GM12878 (cell line): ENCODE measurements at regions not wholly inside any gene's neighbourhood (a gene's known extent, or its start where the extent isn't known, plus 50 kb on each side); places are given as distances from the start of the nearest gene placed in this dataset.

Experiments
- ATAC-seq: fragments of 200-7000 bp; cut with Tn5 transposase; 3 replicates; pipeline ENCODE4 v1.9.1; 2020; ENCODE audit warnings: mild to moderate bottlenecking, moderate library complexity
- BruUV-seq: library from RNA; stranded (reverse); fragments of 400-500 nt; replicated peaks from 2 replicates; lab custom pipeline; 2021; lab: Mats Ljungman, UMichigan
- CTCF ChIA-PET: fragments of 300-600 bp; sonication (Branson Sonifier 250); formaldehyde crosslinking; extraction: SDS; loops from one replicate; lab custom pipeline; 2021; ENCODE audit warnings: inconsistent platforms; lab: Yijun Ruan, JAX
- POLR2A ChIA-PET: fragments of 350-600 bp; formaldehyde crosslinking; extraction: SDS; loops from one replicate; lab custom pipeline; 2021; ENCODE audit warnings: inconsistent platforms; lab: Charles Lee
- RAD21 ChIA-PET: fragments of 300-600 bp; sonication (Branson Sonifier 250); formaldehyde crosslinking; loops from one replicate; lab custom pipeline; 2023; ENCODE audit warnings: antibody characterized with exemption; ENCODE audit not compliant: unreplicated experiment; lab: Charles Lee
- SMC1A ChIA-PET: fragments of 300-600 bp; sonication (Branson Sonifier 250); formaldehyde crosslinking; loops from one replicate; lab custom pipeline; 2023; ENCODE audit not compliant: unreplicated experiment, uncharacterized antibody; lab: Charles Lee
- DNase-seq: peaks from one replicate; pipeline ENCODE4 v3.0.0-alpha.2; 2011; ENCODE audit warnings: low read depth, low spot score
- FAIRE-seq: peaks from 3 replicates; lab custom pipeline; 2011; peaks lifted over from hg19 to GRCh38; lab: Jason Lieb, UNC
- H2AFZ ChIP-seq: 2 replicates; pipeline ENCODE4 v1.6.0; 2011; ENCODE audit warnings: low read depth, low read length, control low read depth; ENCODE audit not compliant: control insufficient read depth
- H3K27ac ChIP-seq: 2 replicates; pipeline ENCODE4 v1.5.1; 2011; ENCODE audit warnings: control low read depth; ENCODE audit not compliant: control insufficient read depth, insufficient read depth
- H3K27me3 ChIP-seq, 2 experiments: replicated peaks in 1 of 2; 2 replicates each; pipeline versions ENCODE4 v1.6.0 to v1.6.1; 2011; ENCODE audit warnings: low read length in 1 of 2; ENCODE audit not compliant: control insufficient read depth in 2 of 2, insufficient read depth in 2 of 2
- H3K36me3 ChIP-seq, 2 experiments: 2 replicates each; pipeline ENCODE4 v1.5.1; 2011; ENCODE audit warnings: low read length in 1 of 2; ENCODE audit not compliant: control insufficient read depth in 2 of 2, insufficient read depth in 2 of 2
- H3K4me1 ChIP-seq: 2 replicates; pipeline ENCODE4 v1.6.1; 2011; ENCODE audit warnings: mild to moderate bottlenecking, low read length, moderate library complexity, mixed read lengths; ENCODE audit not compliant: control insufficient read depth, insufficient read depth
- H3K4me2 ChIP-seq: 2 replicates; pipeline ENCODE4 v1.6.0; 2011; ENCODE audit warnings: control low read depth; ENCODE audit not compliant: control insufficient read depth, insufficient read depth
- H3K4me3 ChIP-seq: fragments of 200-600 bp; sonication (generic); 2 replicates; pipeline ENCODE4 v1.5.1; 2016
- H3K79me2 ChIP-seq: 2 replicates; pipeline ENCODE4 v1.6.0; 2011; ENCODE audit warnings: low read length; ENCODE audit not compliant: control insufficient read depth, insufficient read depth
- H3K9ac ChIP-seq: 2 replicates; pipeline ENCODE4 v1.8.0; 2011; ENCODE audit warnings: low read length, control low read depth, mixed read lengths; ENCODE audit not compliant: control insufficient read depth, insufficient read depth
- H3K9me3 ChIP-seq: replicated peaks from 3 replicates; pipeline ENCODE4 v1.5.1; 2011; ENCODE audit warnings: mild to moderate bottlenecking, low read length; ENCODE audit not compliant: control insufficient read depth, insufficient read depth
- H4K20me1 ChIP-seq: 2 replicates; pipeline ENCODE4 v1.6.0; 2011; ENCODE audit not compliant: control insufficient read depth, insufficient read depth
- CHD1 ChIP-seq: IDR thresholded peaks from 2 replicates; pipeline ENCODE4 v1.6.1; 2012; ENCODE audit warnings: low read depth, low read length, improper control_type of control experiment
- HDAC6 ChIP-seq: fragments of 200-600 bp; sonication (generic); IDR thresholded peaks from one replicate; pipeline ENCODE4 v1.8.0; 2017; ENCODE audit warnings: antibody characterized with exemption; ENCODE audit not compliant: unreplicated experiment
- MYB ChIP-seq: fragments of 150-350 bp; IDR thresholded peaks from 2 replicates; pipeline ENCODE4 v1.6.1; 2014; ENCODE audit warnings: mild to moderate bottlenecking, low read depth, low read length, borderline replicate concordance
- NR2C2 ChIP-seq: IDR thresholded peaks from 2 replicates; pipeline ENCODE4 v1.6.1; 2011; ENCODE audit warnings: borderline replicate concordance, low read depth; ENCODE audit not compliant: control insufficient read depth, insufficient read length
- RUNX3 ChIP-seq: IDR thresholded peaks from 2 replicates; pipeline ENCODE4 v1.6.1; 2012; ENCODE audit warnings: low read length, inconsistent platforms
- STAT1 ChIP-seq: fragments of 450-650 bp; conservative IDR thresholded peaks from 2 replicates; pipeline ENCODE4 v1.6.1; 2014; ENCODE audit warnings: antibody characterized with exemption, mild to moderate bottlenecking
- SUPT20H ChIP-seq: IDR thresholded peaks from 2 replicates; pipeline ENCODE4 v1.6.1; 2011; ENCODE audit warnings: low read depth, mild to moderate bottlenecking, low read length, moderate library complexity, borderline replicate concordance; ENCODE audit not compliant: control insufficient read depth
- TCF12 ChIP-seq: IDR thresholded peaks from 2 replicates; pipeline ENCODE4 v1.6.1; 2011; ENCODE audit warnings: low read depth, mild to moderate bottlenecking, low read length
- ZNF592 ChIP-seq: fragments of 450-650 bp; IDR thresholded peaks from 2 replicates; pipeline ENCODE4 v1.6.1; 2017; ENCODE audit warnings: mild to moderate bottlenecking, moderate library complexity
- WGBS: methylation state at CpG from one replicate; pipeline ENCODE4 v1.1.6; 2016; ENCODE audit warnings: low lambda C conversion rate; ENCODE audit not compliant: insufficient replicate concordance, insufficient coverage; ENCODE audit errors: missing lambda C conversion rate; 5-methylcytosine and 5-hydroxymethylcytosine counted together
- in situ Hi-C: fragments of 300-500 bp; cut with MboI; formaldehyde crosslinking; loops from 9 replicates; pipeline ENCODE4 v1.14.3; 2018; ENCODE audit warnings: mixed read lengths
- intact Hi-C: fragments of 100-400 bp; cut with micrococcal nuclease; formaldehyde crosslinking; loops from one replicate; pipeline ENCODE4 v1.14.2; 2022; ENCODE audit not compliant: unreplicated experiment
- TF ChIP-seq, protein P1 (sequence below): fragments of 450-650 bp; IDR thresholded peaks from 2 replicates; pipeline ENCODE4 v1.6.1; 2016; ENCODE audit warnings: mild to moderate bottlenecking

DNA sequence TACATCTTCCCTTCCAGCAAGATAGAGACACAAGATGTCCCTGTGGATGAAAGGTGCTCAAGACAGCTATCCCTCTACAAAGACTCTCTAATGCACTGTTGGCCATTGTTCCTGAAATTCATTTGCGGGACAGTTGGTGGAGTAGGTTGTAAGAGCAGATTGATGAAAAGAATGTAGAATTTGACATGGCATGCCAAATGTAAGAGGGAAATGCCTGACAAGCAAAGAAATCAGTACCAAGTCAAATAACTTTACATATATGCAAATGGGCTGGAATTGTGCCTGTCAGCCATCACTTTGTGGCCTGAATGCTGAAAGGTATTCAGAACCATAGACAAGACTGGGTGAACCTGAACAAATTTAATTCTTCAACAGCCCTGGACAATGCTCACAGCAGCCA lies 120.3 kb upstream of the FAM204A start:
- no TSS peak for BruUV-seq
- 87% methylated on average over 1 of the region's 1 CpG for WGBS
- CTCF ChIA-PET: interaction anchor here (0.6 to 1.3 kb wide), 2 partner anchors 959 to 966 kb away, joined by 3 read pairs; no protein-coding TSS in a partner anchor
- POLR2A ChIA-PET: no interaction called here
- SMC1A ChIA-PET: no interaction called here
- no peaks in the 10 kb centered on the region for H3K79me2 ChIP-seq
- peaks cover 0 to 3% of the 10 kb centered on the region in 2 experiments; a peak in 3 of 4 replicates for H3K27me3 ChIP-seq
- H3K36me3 ChIP-seq: no peaks in the 10 kb centered on the region
- TF ChIP-seq MYB (no peak), ZNF592 (no peak), STAT1 (no peak), RUNX3 (no peak), SUPT20H (no peak), NR2C2 (no peak), HDAC6 (no peak), TCF12 (no peak), CHD1 (no peak)
- TF ChIP-seq, protein P1, sequence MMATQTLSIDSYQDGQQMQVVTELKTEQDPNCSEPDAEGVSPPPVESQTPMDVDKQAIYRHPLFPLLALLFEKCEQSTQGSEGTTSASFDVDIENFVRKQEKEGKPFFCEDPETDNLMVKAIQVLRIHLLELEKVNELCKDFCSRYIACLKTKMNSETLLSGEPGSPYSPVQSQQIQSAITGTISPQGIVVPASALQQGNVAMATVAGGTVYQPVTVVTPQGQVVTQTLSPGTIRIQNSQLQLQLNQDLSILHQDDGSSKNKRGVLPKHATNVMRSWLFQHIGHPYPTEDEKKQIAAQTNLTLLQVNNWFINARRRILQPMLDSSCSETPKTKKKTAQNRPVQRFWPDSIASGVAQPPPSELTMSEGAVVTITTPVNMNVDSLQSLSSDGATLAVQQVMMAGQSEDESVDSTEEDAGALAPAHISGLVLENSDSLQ: no peak
- H4K20me1 ChIP-seq: no peaks in the 10 kb centered on the region
- H3K9ac ChIP-seq: no peak overlapping the region
- H2AFZ ChIP-seq: no peak overlapping the region
- no peak overlapping the region for H3K4me2 ChIP-seq
- in situ Hi-C loops (no loop called here), intact Hi-C loops (no loop called here)
- RAD21 ChIA-PET: interaction anchor here (1.0 kb wide), 1 partner anchor 257 kb away, joined by 3 read pairs; no protein-coding TSS in a partner anchor
- no peak for FAIRE-seq
- no peak for DNase-seq
- H3K9me3 ChIP-seq: no peaks in the 10 kb centered on the region
- ATAC-seq: no peak
- H3K27ac ChIP-seq: no peak overlapping the region
- H3K4me1 ChIP-seq: no peaks in the 10 kb centered on the region
- no peak overlapping the region for H3K4me3 ChIP-seq
